Thoracic aorta (tissue), 2 donors: ENCODE measurements at regions not wholly inside any gene's neighbourhood (a gene's known extent, or its start where the extent isn't known, plus 50 kb on each side); places are given as distances from the start of the nearest gene placed in this dataset.

ENCODE experiments used
- ATAC-seq: fragments of 150-250 bp; one replicate; pipeline ENCODE4 v1.8.0; 2017; ENCODE audit warnings: low read depth; ENCODE audit not compliant: insufficient number of reproducible peaks, low FRiP score
- DNase-seq: peaks from one replicate; pipeline ENCODE4 v3.0.0-alpha.2; 2020; ENCODE audit warnings: low spot score
- H3K27ac ChIP-seq, 2 donors: fragments of 200-600 bp; sonication (generic); 1 replicate in 1 of 2; 2 replicates in 1 of 2; pipeline ENCODE4 v1.5.1; 2016; ENCODE audit warnings: mild to moderate bottlenecking in 2 of 2, moderate library complexity in 2 of 2
- H3K27me3 ChIP-seq: fragments of 200-600 bp; sonication (generic); replicated peaks from 2 replicates; pipeline ENCODE4 v1.6.0; 2016; ENCODE audit warnings: mild to moderate bottlenecking; ENCODE audit not compliant: insufficient read depth
- H3K36me3 ChIP-seq: fragments of 200-600 bp; sonication (generic); one replicate; pipeline ENCODE4 v1.5.1; 2016
- H3K4me1 ChIP-seq, 2 donors: fragments of 200-600 bp; sonication (generic); 1 replicate in 1 of 2; 2 replicates in 1 of 2; pipeline versions ENCODE4 v1.5.1 to v1.6.0; 2016; ENCODE audit warnings: low read depth in 2 of 2, mild to moderate bottlenecking in 1 of 2; ENCODE audit not compliant: control insufficient read depth in 1 of 2
- H3K4me3 ChIP-seq: fragments of 200-600 bp; sonication (generic); 2 replicates; pipeline ENCODE4 v1.5.1; 2016; ENCODE audit warnings: mild to moderate bottlenecking
- H3K9me3 ChIP-seq: fragments of 200-600 bp; sonication (generic); 2 replicates; pipeline ENCODE4 v1.5.1; 2016
- TF ChIP-seq, protein P1 (sequence below): fragments of 200-600 bp; sonication (generic); IDR thresholded peaks from one replicate; pipeline ENCODE4 v1.5.1; 2019; ENCODE audit warnings: antibody characterized with exemption

- TF ChIP-seq, protein P1, sequence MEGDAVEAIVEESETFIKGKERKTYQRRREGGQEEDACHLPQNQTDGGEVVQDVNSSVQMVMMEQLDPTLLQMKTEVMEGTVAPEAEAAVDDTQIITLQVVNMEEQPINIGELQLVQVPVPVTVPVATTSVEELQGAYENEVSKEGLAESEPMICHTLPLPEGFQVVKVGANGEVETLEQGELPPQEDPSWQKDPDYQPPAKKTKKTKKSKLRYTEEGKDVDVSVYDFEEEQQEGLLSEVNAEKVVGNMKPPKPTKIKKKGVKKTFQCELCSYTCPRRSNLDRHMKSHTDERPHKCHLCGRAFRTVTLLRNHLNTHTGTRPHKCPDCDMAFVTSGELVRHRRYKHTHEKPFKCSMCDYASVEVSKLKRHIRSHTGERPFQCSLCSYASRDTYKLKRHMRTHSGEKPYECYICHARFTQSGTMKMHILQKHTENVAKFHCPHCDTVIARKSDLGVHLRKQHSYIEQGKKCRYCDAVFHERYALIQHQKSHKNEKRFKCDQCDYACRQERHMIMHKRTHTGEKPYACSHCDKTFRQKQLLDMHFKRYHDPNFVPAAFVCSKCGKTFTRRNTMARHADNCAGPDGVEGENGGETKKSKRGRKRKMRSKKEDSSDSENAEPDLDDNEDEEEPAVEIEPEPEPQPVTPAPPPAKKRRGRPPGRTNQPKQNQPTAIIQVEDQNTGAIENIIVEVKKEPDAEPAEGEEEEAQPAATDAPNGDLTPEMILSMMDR = no peak
- no peak for DNase-seq
- Histone ChIP-seq H3K36me3 (no peaks in the 10 kb centered on the region), H3K9me3 (no peaks in the 10 kb centered on the region), H3K4me1 (no peaks in the 10 kb centered on the region), H3K27ac (no peak overlapping the region), H3K4me3 (no peak overlapping the region), H3K27me3 (no peaks in the 10 kb centered on the region)
- ATAC-seq = no peak
These were observed 431.7 kb downstream of the EFNB2 start for GRCh38 chr13:106103779-106104178.

DNA sequence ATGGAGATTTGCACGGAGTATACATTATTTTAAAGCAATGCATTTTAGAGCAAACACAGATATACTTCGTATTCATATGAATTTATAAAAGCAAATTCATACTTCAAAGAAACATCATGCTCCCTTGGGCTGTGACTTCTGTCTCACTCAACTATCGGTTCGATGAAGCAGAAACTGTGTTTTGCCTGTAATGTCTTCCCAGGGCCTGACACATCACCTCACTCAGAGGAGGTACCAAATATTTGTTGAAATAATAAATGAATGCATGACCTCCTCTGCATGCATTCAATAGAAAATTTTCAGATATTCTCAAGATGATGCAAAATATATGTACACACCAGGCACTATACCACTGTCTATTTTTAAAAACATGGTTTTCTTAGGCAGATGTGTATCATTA lies 432.7 kb downstream of the EFNB2 start:
- ATAC-seq (no peak), DNase-seq (no peak)
- no peaks in the 10 kb centered on the region for H3K27me3 ChIP-seq
- H3K36me3 ChIP-seq = no peaks in the 10 kb centered on the region
- no peak overlapping the region for H3K27ac ChIP-seq
- H3K4me3 ChIP-seq = no peak overlapping the region
- TF ChIP-seq, protein P1 = no peak
- no peaks in the 10 kb centered on the region for H3K4me1 ChIP-seq
- H3K9me3 ChIP-seq = no peaks in the 10 kb centered on the region

GRCh38 chr13:106101201-106101600 lies 434.3 kb downstream of the EFNB2 start:
- ATAC-seq = no peak
- DNase-seq = no peak
- TF ChIP-seq, protein P1 = no peak

GRCh38 chr13:106100171-106100919 lies 435.1 kb downstream of the EFNB2 start:
- DNase-seq = no peak
- TF ChIP-seq, protein P1 = no peak
- no peaks in the 10 kb centered on the region for H3K36me3 ChIP-seq
- H3K27me3 ChIP-seq = no peaks in the 10 kb centered on the region
- no peaks in the 10 kb centered on the region for H3K9me3 ChIP-seq
- no peak overlapping the region for H3K27ac ChIP-seq
- no peaks in the 10 kb centered on the region for H3K4me1 ChIP-seq
- no peak for ATAC-seq
- no peak overlapping the region for H3K4me3 ChIP-seq

More at GRCh38 chr13:106101201-106101600, 434.3 kb downstream of the EFNB2 start:
- Histone ChIP-seq H3K9me3 (no peaks in the 10 kb centered on the region), H3K36me3 (no peaks in the 10 kb centered on the region), H3K27me3 (no peaks in the 10 kb centered on the region), H3K27ac (no peak overlapping the region), H3K4me1 (no peaks in the 10 kb centered on the region), H3K4me3 (no peak overlapping the region)

- H3K27ac ChIP-seq = no peak overlapping the region
- no peak overlapping the region for H3K4me3 ChIP-seq
- no peaks in the 10 kb centered on the region for H3K27me3 ChIP-seq
- TF ChIP-seq, protein P1 = no peak
- H3K9me3 ChIP-seq = no peaks in the 10 kb centered on the region
- DNase-seq (no peak), ATAC-seq (no peak)
- H3K4me1 ChIP-seq = no peaks in the 10 kb centered on the region
- no peaks in the 10 kb centered on the region for H3K36me3 ChIP-seq
These were observed 435.7 kb downstream of the EFNB2 start for GRCh38 chr13:106099765-106100164.
